K562 (cell line): ENCODE measurements at regions not wholly inside any gene's neighbourhood (a gene's known extent, or its start where the extent isn't known, plus 50 kb on each side); places are given as distances from the start of the nearest gene placed in this dataset.

Experiments used
- ATAC-seq: fragments of 200-7000 bp; cut with Tn5 transposase; 3 replicates; pipeline ENCODE4 v1.9.1; 2020; ENCODE audit warnings: moderate library complexity
- BruUV-seq: library from RNA; stranded (reverse); fragments of 400-500 nt; replicated peaks from 2 replicates; lab custom pipeline; 2021; lab: Mats Ljungman, UMichigan
- CTCF ChIA-PET: fragments of 300-600 bp; formaldehyde crosslinking; extraction: SDS; loops from one replicate; lab custom pipeline; 2021; ENCODE audit warnings: low intra/inter-chr PET ratio; lab: Yijun Ruan, JAX
- POLR2A ChIA-PET: fragments of 300-600, 350-650 bp; sonication (Branson Sonifier 250); formaldehyde crosslinking; extraction: SDS; loops from one replicate; lab custom pipeline; 2021; ENCODE audit warnings: antibody characterized with exemption, inconsistent platforms; lab: Yijun Ruan, JAX
- DNase-seq, 4 experiments: peaks; one replicate each; pipeline versions ENCODE4 v3.0.0 to v3.0.0-alpha.2; 2011 to 2018; ENCODE audit warnings: low spot score in 3 of 4, mixed read lengths in 3 of 4; ENCODE audit errors: extremely low read depth in 1 of 4
- FAIRE-seq: peaks from 2 replicates; lab custom pipeline; 2011; peaks lifted over from hg19 to GRCh38; lab: Jason Lieb, UNC
- H2AFZ ChIP-seq: 2 replicates; pipeline ENCODE4 v1.6.0; 2011; ENCODE audit warnings: low read depth, low read length, control low read depth, inconsistent platforms
- H3K27ac ChIP-seq: fragments of 200-600 bp; 3 replicates; pipeline ENCODE4 v1.8.0; 2011; ENCODE audit warnings: low read depth, mild to moderate bottlenecking, control low read depth, inconsistent platforms, low read length, moderate library complexity, mixed read lengths; ENCODE audit errors: extremely low read depth
- H3K27me3 ChIP-seq, 2 experiments: fragments of 300-600 bp in 1 of 2; 2 replicates in 1 of 2; 3 replicates in 1 of 2; pipeline versions ENCODE4 v1.6.0 to v1.8.0; 2011; ENCODE audit warnings: inconsistent platforms in 2 of 2, low read length in 2 of 2, mild to moderate bottlenecking in 1 of 2, mixed read lengths in 1 of 2, moderate library complexity in 1 of 2; ENCODE audit not compliant: control insufficient read depth in 2 of 2, insufficient read depth in 2 of 2
- H3K36me3 ChIP-seq: fragments of 300-600 bp; 3 replicates; pipeline ENCODE4 v1.8.0; 2011; ENCODE audit warnings: mild to moderate bottlenecking, low read length, inconsistent platforms; ENCODE audit not compliant: control insufficient read depth, insufficient read depth
- H3K4me1 ChIP-seq, 2 experiments: fragments of 200-600 bp in 1 of 2; replicated peaks in 1 of 2; 2 replicates in 1 of 2; 3 replicates in 1 of 2; pipeline versions ENCODE4 v1.5.1 to v1.8.0; 2011; ENCODE audit warnings: inconsistent platforms in 2 of 2, low read length in 2 of 2, mild to moderate bottlenecking in 1 of 2, mixed read lengths in 1 of 2, moderate library complexity in 1 of 2; ENCODE audit not compliant: control insufficient read depth in 2 of 2, insufficient read depth in 2 of 2
- H3K4me2 ChIP-seq: 2 replicates; pipeline ENCODE4 v1.6.1; 2011; ENCODE audit warnings: low read length, control low read depth, inconsistent platforms, mixed read lengths; ENCODE audit not compliant: insufficient read depth
- H3K4me3 ChIP-seq: fragments of 200-600 bp; sonication (generic), shearing (Covaris generic); 2 replicates; pipeline ENCODE4 v1.5.1; 2016; ENCODE audit warnings: control low read depth, inconsistent platforms
- H3K79me2 ChIP-seq: fragments of 200-600 bp; 3 replicates; pipeline ENCODE4 v1.8.0; 2011; ENCODE audit warnings: low read length, inconsistent platforms; ENCODE audit not compliant: control insufficient read depth, insufficient read depth
- H3K9ac ChIP-seq, 2 experiments: 2 replicates each; pipeline versions ENCODE4 v1.6.0 to v1.6.1; 2011; ENCODE audit warnings: low read depth in 2 of 2, low read length in 2 of 2, control low read depth in 1 of 2, inconsistent platforms in 1 of 2, mild to moderate bottlenecking in 1 of 2, mixed read lengths in 1 of 2; ENCODE audit not compliant: insufficient read depth in 1 of 2
- H3K9me1 ChIP-seq: one replicate; pipeline ENCODE4 v1.6.0; 2011; ENCODE audit warnings: inconsistent platforms, mild to moderate bottlenecking, low read length, moderate library complexity; ENCODE audit not compliant: control insufficient read depth, insufficient read depth
- H3K9me3 ChIP-seq: replicated peaks from 2 replicates; pipeline ENCODE4 v1.5.1; 2011; ENCODE audit warnings: low read depth, low read length, inconsistent platforms; ENCODE audit not compliant: control insufficient read depth, insufficient read depth
- H4K20me1 ChIP-seq: replicated peaks from 2 replicates; pipeline ENCODE4 v1.6.1; 2011; ENCODE audit warnings: low read length, inconsistent platforms, mixed read lengths; ENCODE audit not compliant: control insufficient read depth, insufficient read depth
- BRF1 ChIP-seq: IDR thresholded peaks from 3 replicates; pipeline ENCODE4 v1.6.1; 2011; ENCODE audit warnings: borderline replicate concordance, mild to moderate bottlenecking; ENCODE audit not compliant: insufficient read length; ENCODE audit errors: extremely low read depth
- ZBTB11 ChIP-seq, 3 experiments: fragments of 200-800 bp in 1 of 3; fragments of 250-450 bp in 1 of 3; fragments of 450-650 bp in 1 of 3; sonication (Bioruptor Pico) in 1 of 3; sonication (Bioruptor generic) in 1 of 3; formaldehyde crosslinking in 1 of 3; IDR thresholded peaks; 2 replicates each; pipeline versions ENCODE4 v1.6.1 to v1.8.0; 2016 to 2022; ENCODE audit warnings: mild to moderate bottlenecking in 2 of 3, missing genetic modification characterization in 2 of 3, missing compliant biosample characterization in 1 of 3, moderate library complexity in 1 of 3
- WGBS: fragments of 100-300 bp; shearing (Covaris generic); methylation state at CpG from one replicate; pipeline ENCODE4 v1.1.6; 2016; ENCODE audit warnings: low coverage, mixed read lengths; ENCODE audit not compliant: insufficient coverage; ENCODE audit errors: missing lambda C conversion rate; 5-methylcytosine and 5-hydroxymethylcytosine counted together
- in situ Hi-C: fragments of 300-500 bp; cut with MboI; formaldehyde crosslinking; loops from 4 replicates; pipeline ENCODE4 v1.15.0; 2018; ENCODE audit warnings: inconsistent platforms, mixed read lengths
- intact Hi-C: fragments of 100-400 bp; cut with micrococcal nuclease; formaldehyde crosslinking; loops from 2 replicates; pipeline ENCODE4 v1.14.2; 2022

GRCh38 chr2:121080013-121080772 lies 204.8 kb downstream of the TFCP2L1 start (continued):
- no peak for TF ChIP-seq ZBTB11 (CRISPR knock-in tag; IDR thresholded peaks at IDR 0.05)

DNA sequence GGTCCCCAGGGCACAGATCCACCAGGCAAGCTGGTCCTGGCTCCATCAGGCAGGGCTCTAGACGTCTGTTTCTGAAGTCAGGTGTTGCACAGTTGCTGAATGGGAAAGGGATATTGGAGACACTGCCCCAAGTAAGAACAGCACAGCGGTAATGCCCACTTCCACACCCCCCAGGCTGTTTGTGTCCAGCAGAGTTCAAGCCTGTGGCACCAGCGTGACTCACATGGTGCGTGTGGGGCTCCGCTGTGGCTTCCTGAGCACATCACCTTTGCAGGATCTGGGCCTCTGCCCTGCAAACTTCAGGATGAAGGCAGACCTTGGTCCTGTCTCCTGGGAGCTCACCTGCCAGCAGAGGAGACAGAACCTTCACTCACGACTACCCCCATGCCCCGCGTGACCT lies 203.3 kb downstream of the TFCP2L1 start:
- ChIA-PET POLR2A (interaction anchor here (0.6 kb wide), 2 partner anchors 449 to 1014 kb away, joined by 3 to 6 read pairs; partner anchors contain the start of gene RNU4ATAC), CTCF (interaction anchor here (6.4 kb wide), 1 partner anchor 387 kb away, joined by 57 read pairs; no protein-coding TSS in a partner anchor)
- no peaks in the 10 kb centered on the region for H3K9me1 ChIP-seq
- FAIRE-seq (no peak), DNase-seq (no peak), ATAC-seq (no peak)
- H3K9ac ChIP-seq: no peak overlapping the region
- peaks cover 12 to 58% of the 10 kb centered on the region in 2 experiments; a peak in 4 of 5 replicates for H3K27me3 ChIP-seq
- no peaks in the 10 kb centered on the region for H3K36me3 ChIP-seq
- no peaks in the 10 kb centered on the region for H3K9me3 ChIP-seq
- no peaks in the 10 kb centered on the region for H3K79me2 ChIP-seq
- H3K27ac ChIP-seq: no peak overlapping the region
- no peaks in the 10 kb centered on the region; a peak in 1 of 5 replicates for H3K4me1 ChIP-seq
- intact Hi-C loops: loop anchor here (10.0 kb wide), 1 partner anchor 633 kb away; no protein-coding TSS in a partner anchor
- no peak overlapping the region for H2AFZ ChIP-seq
- 0% methylated on average over 7 of the region's 8 CpGs for WGBS
- H3K4me3 ChIP-seq: no peak overlapping the region
- in situ Hi-C loops: loop anchor here (25.0 kb wide), 1 partner anchor 706 kb away; no protein-coding TSS in a partner anchor
- peaks cover 16% of the 10 kb centered on the region; the same call in 1 of the 2 replicates for H4K20me1 ChIP-seq
- no peak overlapping the region for H3K4me2 ChIP-seq
- no TSS peak for BruUV-seq
- no peak for TF ChIP-seq BRF1
- TF ChIP-seq, all 486 proteins: peak for 0
